ENCODE measurements at regions not wholly inside any gene's neighbourhood (a gene's known extent, or its start where the extent isn't known, plus 50 kb on each side); places are given as distances from the start of the nearest gene placed in this dataset.

DNA sequence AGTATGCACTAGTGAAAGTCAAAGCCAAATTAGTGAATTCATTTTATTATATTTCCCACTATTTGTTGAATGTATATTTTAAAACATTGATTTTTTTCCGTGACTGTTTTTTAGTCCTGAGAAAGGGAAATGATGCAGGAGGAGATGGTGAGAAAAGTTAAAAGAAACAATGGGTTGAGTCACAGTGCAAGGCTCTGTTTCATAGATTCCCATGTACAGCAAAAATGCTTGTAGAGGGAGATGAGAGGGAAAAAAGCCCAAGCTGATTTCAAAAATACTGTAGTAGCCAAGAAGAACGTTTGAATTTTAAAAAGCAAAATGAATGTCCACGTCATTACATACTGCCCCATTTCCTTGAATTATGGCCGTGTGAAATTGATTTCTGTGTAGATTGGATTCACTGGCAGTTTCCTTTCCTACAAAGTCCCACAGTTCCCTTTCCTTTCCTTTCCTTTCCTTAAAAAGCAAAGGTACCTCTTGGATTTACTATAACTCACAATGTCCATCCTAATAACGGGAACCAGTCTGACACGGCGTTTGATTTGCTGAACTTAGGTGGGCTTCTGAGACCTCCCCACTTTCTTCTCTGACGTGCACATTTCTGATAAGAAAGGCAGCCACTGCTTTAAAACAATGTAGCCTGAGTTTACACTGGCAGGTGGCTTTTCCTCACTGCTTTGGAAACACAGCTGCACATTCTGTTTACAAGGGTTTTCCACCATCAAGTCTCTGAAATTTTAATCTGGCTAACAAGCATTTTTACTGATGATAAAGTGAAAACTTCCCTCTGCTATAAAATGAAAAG is 63.7 kb downstream of the SPCS3 start:
- Histone ChIP-seq H3K27ac (no peak overlapping the region), H3K4me3 (no peak overlapping the region), H3K36me3 (no peaks in the 10 kb centered on the region), H3K9me3 (no peaks in the 10 kb centered on the region), H3K27me3 (no peaks in the 10 kb centered on the region), H3K4me1 (no peaks in the 10 kb centered on the region)
- TF ChIP-seq POLR2A (IDR thresholded peaks at IDR 0.05): no peak
- TF ChIP-seq, protein P1, sequence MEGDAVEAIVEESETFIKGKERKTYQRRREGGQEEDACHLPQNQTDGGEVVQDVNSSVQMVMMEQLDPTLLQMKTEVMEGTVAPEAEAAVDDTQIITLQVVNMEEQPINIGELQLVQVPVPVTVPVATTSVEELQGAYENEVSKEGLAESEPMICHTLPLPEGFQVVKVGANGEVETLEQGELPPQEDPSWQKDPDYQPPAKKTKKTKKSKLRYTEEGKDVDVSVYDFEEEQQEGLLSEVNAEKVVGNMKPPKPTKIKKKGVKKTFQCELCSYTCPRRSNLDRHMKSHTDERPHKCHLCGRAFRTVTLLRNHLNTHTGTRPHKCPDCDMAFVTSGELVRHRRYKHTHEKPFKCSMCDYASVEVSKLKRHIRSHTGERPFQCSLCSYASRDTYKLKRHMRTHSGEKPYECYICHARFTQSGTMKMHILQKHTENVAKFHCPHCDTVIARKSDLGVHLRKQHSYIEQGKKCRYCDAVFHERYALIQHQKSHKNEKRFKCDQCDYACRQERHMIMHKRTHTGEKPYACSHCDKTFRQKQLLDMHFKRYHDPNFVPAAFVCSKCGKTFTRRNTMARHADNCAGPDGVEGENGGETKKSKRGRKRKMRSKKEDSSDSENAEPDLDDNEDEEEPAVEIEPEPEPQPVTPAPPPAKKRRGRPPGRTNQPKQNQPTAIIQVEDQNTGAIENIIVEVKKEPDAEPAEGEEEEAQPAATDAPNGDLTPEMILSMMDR (IDR thresholded peaks at IDR 0.05): no peak
- no peak for DNase-seq

DNA sequence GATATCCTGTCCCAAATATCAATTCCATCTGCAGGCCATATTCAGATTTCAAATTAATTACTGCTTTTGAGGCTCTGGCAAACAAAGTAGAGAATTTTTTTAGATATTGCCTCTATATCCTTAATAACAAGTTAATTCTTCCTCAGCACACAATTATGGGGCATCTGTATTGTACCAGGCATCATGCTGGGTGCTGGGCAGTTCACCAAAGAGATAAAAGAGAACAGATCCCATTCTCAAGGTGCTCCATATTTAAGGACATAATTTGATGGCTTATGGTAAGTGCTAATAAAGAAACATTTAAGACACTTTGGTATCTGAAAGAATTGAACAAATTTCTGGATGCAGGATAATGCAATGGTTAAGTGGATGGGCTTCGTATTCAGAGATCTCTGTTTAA is 65.8 kb downstream of the SPCS3 start:
- Histone ChIP-seq H3K27me3 (no peaks in the 10 kb centered on the region), H3K4me1 (no peaks in the 10 kb centered on the region), H3K4me3 (no peak overlapping the region), H3K27ac (no peak overlapping the region), H3K9me3 (no peaks in the 10 kb centered on the region), H3K36me3 (no peaks in the 10 kb centered on the region)
- no peak for TF ChIP-seq POLR2A (IDR thresholded peaks at IDR 0.05)
- TF ChIP-seq, protein P1 (IDR thresholded peaks at IDR 0.05): no peak
- no peak for DNase-seq

DNA sequence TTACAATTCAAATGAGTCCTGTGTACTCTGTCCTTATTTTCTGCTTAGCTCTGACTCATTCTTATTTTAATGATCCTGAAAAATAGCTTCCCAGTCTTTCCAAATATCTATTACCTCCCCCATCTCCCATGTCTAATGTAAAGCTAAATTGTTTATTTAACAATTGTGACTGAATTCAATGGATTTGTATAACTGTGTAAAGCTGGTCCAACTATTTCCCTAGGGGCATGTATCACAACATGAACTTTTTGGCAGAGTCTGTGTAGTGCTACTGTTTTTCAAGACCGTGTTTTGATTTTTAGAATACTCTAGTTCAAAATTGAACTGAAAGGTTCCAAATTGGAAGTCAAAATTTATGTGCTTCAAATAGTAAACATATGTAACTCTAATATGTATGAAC is 67.8 kb downstream of the SPCS3 start:
- TF ChIP-seq, protein P1 (IDR thresholded peaks at IDR 0.05): no peak

DNA sequence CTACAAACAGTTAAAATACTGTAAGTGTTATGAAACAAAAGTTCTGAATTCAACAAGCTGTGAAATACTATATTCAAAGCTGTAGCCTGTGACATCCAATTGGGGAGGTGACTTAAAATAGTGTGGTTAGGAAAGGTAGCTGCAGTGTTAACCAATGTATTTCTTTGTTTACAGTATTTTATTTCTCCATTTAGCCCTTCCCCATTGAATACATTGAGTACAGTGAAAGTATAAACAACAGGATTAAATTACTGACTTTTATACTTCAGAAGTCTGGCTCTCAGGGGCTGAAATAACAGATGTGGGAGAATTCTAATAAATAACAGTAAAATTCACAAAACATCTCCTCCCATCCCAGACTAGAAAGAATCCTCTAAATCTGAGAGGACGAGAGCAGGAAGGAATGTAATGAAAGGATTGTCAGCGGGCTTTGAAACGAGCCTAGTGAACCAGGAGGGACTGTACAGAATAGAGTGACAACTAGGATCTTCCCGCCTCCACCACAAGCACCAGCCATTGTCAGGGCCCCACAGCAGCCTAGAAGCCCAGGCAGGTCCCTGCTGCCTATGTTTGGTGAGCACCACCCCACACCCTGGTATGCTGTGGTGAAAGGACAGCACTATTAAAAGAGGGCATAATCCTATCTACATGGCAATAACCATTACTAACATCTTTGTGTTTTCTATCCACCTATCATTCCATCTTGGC is 73.7 kb downstream of the SPCS3 start:
- Histone ChIP-seq H3K4me3 (no peak overlapping the region), H3K9me3 (no peaks in the 10 kb centered on the region), H3K36me3 (no peaks in the 10 kb centered on the region), H3K27me3 (no peaks in the 10 kb centered on the region), H3K27ac (no peak overlapping the region), H3K4me1 (no peaks in the 10 kb centered on the region)
- TF ChIP-seq, protein P1 (IDR thresholded peaks at IDR 0.05): no peak
- no peak for TF ChIP-seq POLR2A (IDR thresholded peaks at IDR 0.05)
- no peak for DNase-seq

More for the DNA sequence above, 67.8 kb downstream of the SPCS3 start:
- Histone ChIP-seq H3K36me3 (no peaks in the 10 kb centered on the region), H3K4me3 (no peak overlapping the region), H3K9me3 (no peaks in the 10 kb centered on the region), H3K27ac (no peak overlapping the region), H3K27me3 (no peaks in the 10 kb centered on the region), H3K4me1 (no peaks in the 10 kb centered on the region)
- DNase-seq: no peak

DNA sequence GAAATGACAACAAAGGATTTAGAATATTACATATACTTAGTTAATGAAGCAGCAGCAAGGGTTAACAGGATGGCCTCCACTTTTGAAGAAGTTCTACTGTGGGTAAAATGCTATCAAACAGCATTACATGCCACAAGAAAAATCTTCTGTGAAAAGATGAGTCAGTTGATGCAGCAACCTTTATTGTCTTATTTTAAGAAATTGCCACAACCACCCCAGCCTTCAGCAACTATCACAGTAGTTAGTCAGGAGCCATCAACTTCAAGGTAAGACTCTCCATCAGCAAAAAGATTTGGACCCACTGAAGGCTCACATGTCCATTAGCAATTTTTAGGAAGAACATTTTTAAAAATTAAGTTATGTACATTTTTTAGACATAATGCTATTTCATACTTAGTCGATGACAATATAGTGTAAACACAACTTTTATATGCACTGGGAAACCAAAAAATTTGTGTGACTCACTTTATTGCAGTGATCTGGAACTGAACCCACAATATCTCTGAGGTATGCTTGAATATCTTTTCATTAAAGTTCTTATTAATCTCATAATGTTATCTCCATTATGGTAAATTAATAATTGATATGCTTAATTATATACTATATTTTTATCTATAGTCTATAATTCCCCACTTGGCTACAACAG is 81.2 kb downstream of the SPCS3 start:
- no peaks in the 10 kb centered on the region for H3K4me1 ChIP-seq
- no peaks in the 10 kb centered on the region for H3K9me3 ChIP-seq
- no peaks in the 10 kb centered on the region for H3K36me3 ChIP-seq
- no peak for DNase-seq
- no peaks in the 10 kb centered on the region for H3K27me3 ChIP-seq
- no peak for TF ChIP-seq POLR2A (IDR thresholded peaks at IDR 0.05)
- TF ChIP-seq, protein P1 (IDR thresholded peaks at IDR 0.05): no peak
- no peak overlapping the region for H3K27ac ChIP-seq
- no peak overlapping the region for H3K4me3 ChIP-seq
